Suppressor macrophage (primary cell): ENCODE measurements at regions not wholly inside any gene's neighbourhood (a gene's known extent, or its start where the extent isn't known, plus 50 kb on each side); places are given as distances from the start of the nearest gene placed in this dataset.

Experiments used
- DNase-seq, 4 experiments: peaks; one replicate each; pipeline ENCODE4 v3.0.0-alpha.2; 2020 to 2022

- no peak for DNase-seq
Observed at GRCh38 chr21:22927469-22927868, 1929.3 kb downstream of the NCAM2 start.

- no peak for DNase-seq
Observed at GRCh38 chr21:22941779-22942490, 1943.7 kb downstream of the NCAM2 start.

- DNase-seq: no peak
Observed at GRCh38 chr21:22955559-22955958, 1957.3 kb downstream of the NCAM2 start.

DNA sequence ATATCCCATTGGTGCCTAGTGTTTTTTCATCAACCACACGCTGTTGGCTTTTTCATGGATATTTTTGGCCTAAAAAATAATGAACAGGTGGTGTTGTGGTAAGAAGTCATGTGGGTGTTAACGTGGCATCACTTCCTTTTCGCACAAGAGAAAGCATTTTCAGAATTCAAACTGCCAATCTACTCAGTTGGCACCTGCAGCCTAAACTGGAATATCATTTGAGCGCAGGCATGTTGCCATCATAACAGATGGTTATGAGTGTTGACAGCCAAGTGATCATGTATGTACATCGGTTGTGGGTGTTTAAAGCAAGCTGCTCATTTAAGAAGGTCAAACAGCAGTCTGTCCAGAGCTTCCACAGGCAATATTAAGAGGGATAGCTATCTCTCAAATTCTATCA, 1963.0 kb downstream of the NCAM2 start:
- DNase-seq: no peak

GRCh38 chr21:22965455-22966135, 1967.4 kb downstream of the NCAM2 start:
- no peak for DNase-seq

GRCh38 chr21:22981819-22982218, 1983.6 kb downstream of the NCAM2 start:
- no peak for DNase-seq

- DNase-seq: no peak
Observed at GRCh38 chr21:22993144-22993543, 1994.9 kb downstream of the NCAM2 start.

- no peak for DNase-seq
Observed at GRCh38 chr21:22993822-22994574, 1995.8 kb downstream of the NCAM2 start.

- DNase-seq: no peak
Observed at GRCh38 chr21:23003951-23004350, 2005.7 kb downstream of the NCAM2 start.

DNA sequence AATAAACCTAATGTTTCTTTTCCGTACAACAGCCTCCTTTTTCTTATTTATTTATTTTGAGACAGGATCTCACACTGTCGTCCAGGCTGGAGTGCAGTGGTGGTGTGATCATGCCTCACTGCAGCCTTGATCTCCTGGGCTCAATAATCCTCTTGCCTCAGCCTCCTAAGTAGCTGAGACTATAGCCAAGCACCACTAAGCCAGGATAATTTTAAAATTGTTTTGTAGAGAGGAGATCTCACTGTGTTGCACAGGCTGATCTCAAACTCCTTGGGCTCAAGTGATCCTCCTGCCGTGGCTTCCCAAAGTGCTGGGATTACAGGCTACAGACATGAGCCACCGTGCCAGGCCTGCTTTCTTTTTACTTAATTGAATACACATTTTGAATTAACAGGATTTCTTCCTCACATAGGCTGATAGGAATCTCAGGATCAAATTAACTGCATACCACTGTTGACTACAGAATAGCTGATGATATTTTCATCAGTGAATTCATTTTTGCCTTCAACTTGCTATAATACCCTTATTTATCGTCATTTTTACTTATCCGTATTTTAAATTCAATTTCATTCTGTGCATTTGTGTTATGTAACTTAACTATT, 2010.5 kb downstream of the NCAM2 start:
- no peak for DNase-seq

DNA sequence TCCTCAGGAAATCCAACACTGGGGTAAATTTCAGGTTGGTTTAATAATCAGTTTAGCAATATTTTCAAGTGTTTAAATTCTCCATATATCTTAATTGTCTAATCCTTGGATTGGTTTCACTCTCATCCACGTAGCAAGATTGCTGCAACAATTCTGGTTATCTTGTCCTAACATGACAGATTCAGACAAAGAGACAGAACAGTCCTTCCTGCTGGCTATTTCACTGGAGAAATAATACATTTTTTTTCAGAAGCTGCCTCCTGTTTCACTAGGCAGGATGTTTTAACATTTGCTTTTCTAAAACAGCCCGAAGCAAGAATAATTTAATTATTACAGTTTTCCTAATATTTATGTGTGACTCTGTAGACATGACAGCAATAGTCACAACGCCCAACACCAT, 2011.2 kb downstream of the NCAM2 start:
- DNase-seq: no peak

DNA sequence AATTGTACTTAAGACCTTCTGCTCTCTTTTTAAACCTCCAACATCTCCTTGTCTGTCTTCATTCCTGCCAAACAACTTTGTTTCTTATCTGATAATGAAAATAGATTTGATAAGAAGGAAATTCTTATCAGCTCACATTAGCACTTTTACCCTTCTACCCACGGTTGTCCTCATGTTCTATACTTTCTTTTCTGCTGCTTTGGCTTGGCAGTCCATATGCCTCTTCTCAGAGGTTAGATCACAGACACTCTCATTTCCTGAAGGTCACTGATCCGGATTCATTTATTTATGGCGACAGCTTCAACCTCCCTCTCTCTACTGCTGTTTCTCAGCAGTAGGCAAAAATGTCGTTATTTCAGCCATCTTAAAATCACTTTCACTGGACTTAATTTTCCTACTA, 2015.8 kb downstream of the NCAM2 start:
- no peak for DNase-seq

DNA sequence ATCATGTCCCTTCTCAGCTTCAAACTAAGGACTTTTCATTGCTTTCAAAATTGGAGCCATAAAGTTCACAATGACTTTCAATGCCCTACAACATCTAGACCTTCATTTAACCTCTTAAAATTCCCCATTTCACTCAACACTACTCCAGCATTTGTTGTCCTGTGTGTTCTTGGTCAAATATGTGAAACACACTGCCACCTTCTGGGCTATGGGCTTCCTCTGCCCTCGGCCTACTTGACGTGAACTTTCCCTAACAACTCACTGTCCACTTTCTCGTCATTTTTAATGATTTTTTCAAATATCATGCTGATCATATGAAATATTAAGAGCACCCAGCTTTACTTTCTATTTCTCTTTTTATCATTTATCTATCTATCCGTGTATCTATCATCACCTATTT, 2018.4 kb downstream of the NCAM2 start:
- DNase-seq: no peak

GRCh38 chr21:23017989-23018388, 2019.8 kb downstream of the NCAM2 start:
- no peak for DNase-seq

- no peak for DNase-seq
Observed at GRCh38 chr21:23020969-23021368, 2022.8 kb downstream of the NCAM2 start.

DNA sequence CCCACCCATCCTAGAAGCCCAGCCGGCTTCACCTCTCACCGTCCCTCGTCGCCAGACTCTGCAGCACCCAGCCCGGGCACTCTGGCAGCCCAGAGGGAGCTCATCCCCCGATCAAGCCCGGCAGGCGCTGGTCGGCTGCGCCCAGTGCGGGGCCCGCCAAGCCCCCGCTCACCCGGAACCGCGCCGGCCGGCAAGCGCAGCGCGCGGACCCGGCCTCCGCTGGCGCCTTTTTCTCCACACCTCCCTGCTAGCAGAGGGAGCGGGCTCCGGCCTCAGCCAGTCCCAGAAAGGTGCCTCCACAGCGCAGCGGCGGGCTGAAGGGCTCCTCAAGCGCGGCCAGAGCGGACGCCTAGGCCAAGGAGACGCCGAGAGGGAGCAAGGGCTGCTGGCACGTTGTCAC, 2023.3 kb downstream of the NCAM2 start:
- no peak for DNase-seq

- no peak for DNase-seq
Observed at GRCh38 chr21:23026878-23027277, 2028.7 kb downstream of the NCAM2 start.

DNA sequence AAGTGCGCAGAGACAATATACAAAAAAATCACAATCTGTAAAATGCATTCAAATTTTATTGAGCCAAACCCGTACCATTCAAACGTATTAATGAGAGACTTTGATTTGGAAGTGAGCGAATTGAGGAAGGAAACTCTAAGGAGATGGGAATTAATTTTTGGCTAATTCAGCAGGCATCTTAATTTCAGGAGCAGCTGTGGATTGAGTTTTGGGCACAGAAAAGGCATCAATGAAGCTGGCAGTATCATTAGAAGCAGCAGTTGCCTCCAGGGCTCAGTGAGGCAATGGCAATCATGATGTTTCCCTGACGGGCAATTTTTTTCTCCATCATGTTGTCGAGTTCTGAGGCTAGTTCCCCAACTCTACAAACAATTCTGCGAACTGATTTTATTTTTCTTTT, 2041.6 kb downstream of the NCAM2 start:
- no peak for DNase-seq

DNA sequence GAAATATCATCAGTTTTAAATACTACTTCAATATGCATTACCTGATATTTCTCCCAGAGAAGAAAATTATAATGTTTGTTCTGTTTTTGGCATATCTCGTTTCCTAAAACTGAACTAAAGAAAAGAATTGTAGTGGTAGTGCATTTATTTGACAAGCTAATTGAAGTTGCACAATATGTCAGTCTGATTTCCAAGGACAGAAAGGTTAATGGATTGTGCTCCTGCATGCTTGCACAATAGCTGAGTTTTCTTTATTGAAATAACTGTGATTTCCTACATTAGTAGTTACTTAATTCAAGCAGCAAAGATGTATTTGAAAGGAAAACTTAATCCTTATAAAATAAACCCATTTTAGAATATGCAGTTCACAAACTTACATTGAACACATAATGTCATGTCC, 2047.7 kb downstream of the NCAM2 start:
- DNase-seq: no peak

DNA sequence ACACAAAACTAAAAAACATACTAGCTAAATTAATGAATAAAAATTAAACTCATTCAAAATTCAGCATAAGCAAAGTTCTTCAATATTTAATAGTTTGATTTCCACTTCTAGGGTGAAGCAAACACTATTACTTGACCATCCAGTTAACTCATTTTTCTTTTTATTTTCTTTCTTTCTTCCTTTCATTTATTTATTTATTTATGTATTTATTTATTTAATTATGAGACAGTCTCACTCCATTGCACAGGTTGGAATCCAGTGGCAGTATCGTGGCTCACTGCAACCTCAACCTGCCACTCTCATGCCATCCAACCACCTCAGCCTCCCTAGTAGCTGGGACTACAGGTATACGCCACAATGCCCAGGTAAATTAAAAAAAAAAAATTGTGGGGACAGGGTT, 2069.5 kb downstream of the NCAM2 start:
- no peak for DNase-seq

DNA sequence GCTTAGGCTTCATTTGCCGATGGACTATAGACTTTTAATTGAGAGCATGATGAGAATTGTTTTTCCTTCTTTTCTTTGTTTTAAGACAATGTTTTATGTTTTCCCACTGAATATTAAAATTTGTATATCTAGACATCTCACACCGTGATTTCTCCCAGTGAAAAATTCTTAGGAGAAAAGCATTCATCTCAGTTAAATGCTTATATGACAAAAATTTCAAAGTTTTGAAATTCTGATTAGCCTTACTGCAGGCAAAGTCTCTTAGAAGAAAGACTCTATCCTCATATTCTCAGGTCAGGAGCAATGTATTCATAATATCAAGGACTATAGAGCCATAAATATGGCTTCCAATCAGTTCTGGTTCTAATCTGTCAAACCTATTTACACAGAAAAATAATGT, 2085.0 kb downstream of the NCAM2 start:
- DNase-seq: no peak

DNA sequence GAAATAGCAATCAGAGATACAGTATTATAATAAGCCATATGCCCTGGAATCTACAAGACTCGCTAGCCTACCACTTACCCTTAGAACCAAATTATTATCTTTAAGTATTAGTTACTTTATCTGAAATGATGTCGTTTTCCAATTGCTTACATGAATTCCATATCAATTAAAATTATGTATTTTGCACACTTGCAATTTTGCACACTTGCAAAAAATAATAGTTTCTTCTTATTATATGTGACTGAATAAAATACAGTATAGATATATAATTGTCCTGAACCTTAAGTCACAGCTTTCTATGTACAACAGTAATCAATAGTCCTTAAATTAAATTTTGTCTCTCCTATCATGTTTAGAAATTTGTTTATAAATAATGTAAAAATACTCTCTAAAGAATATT, 2095.1 kb downstream of the NCAM2 start:
- DNase-seq: no peak

DNA sequence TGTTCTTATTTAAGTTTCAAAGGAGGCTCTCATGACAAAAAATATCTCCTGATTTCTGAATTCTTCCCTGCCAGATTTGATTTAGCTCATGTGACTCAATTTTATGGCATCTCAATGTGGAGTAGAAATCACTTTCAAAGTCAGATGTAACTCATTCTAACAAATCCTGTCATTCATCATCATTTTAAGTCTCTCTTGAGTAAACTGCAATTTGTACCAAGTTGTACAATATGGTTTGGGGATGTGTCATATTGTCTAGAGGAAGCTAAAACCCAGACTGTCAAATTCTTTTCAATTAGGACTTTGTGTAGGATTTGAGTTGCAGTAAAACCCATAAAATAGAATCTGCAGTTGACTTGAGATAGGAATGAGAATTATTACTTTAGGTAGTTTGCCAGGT, 2101.0 kb downstream of the NCAM2 start:
- no peak for DNase-seq
